ENCODE measurements at regions not wholly inside any gene's neighbourhood (a gene's known extent, or its start where the extent isn't known, plus 50 kb on each side); places are given as distances from the start of the nearest gene placed in this dataset.

GRCh38 chr11:123286255-123286654 lies 91.2 kb upstream of the CLMP start:
- TF ChIP-seq EP300 (conservative IDR thresholded peaks at IDR 0.05; ENCODE audit: poor library complexity, severe bottlenecking): no peak
- no peak for TF ChIP-seq CTCF (IDR thresholded peaks at IDR 0.05; ENCODE audit: poor library complexity, severe bottlenecking)
- no peak for TF ChIP-seq EZH2 (IDR thresholded peaks at IDR 0.05; ENCODE audit: borderline replicate concordance, insufficient read depth, low read length, poor library complexity, severe bottlenecking)
- TF ChIP-seq REST (IDR thresholded peaks at IDR 0.05; ENCODE audit: borderline replicate concordance): no peak
- no peak for TF ChIP-seq POLR2AphosphoS5 (IDR thresholded peaks at IDR 0.05)
- no peak for TF ChIP-seq MXI1 (conservative IDR thresholded peaks at IDR 0.05; ENCODE audit: poor library complexity, severe bottlenecking)
- TF ChIP-seq TAF1 (IDR thresholded peaks at IDR 0.05; ENCODE audit: low read depth): no peak
